HG03039 (cell line): ENCODE measurements at regions not wholly inside any gene's neighbourhood (a gene's known extent, or its start where the extent isn't known, plus 50 kb on each side); places are given as distances from the start of the nearest gene placed in this dataset.

ENCODE experiments used
- ATAC-seq: cut with Tn5 transposase; IDR thresholded peaks from one replicate; pipeline ENCODE4 v1.9.1; 2021; ENCODE audit warnings: mild to moderate bottlenecking, moderate library complexity; ENCODE audit not compliant: unreplicated experiment

DNA sequence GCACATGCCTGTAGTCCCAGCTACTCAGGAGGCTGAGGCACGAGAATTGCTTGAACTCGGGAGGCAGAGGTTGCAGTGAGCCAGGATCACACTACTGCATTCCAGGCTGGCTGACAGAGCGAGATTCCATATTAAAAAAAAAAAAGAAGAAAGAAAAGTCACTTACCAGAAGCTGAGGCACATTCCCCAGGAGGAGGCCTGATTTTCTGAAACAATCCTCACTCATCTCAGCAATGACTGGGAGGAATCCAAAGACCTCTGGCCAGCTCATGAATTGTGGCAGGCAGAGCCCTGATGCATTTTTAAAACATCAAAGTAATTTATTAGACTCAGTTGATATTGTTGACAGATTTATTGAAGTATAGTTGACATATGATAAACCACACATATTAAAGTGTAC is 206.3 kb downstream of the FOXO1 start:
- no peak for ATAC-seq

DNA sequence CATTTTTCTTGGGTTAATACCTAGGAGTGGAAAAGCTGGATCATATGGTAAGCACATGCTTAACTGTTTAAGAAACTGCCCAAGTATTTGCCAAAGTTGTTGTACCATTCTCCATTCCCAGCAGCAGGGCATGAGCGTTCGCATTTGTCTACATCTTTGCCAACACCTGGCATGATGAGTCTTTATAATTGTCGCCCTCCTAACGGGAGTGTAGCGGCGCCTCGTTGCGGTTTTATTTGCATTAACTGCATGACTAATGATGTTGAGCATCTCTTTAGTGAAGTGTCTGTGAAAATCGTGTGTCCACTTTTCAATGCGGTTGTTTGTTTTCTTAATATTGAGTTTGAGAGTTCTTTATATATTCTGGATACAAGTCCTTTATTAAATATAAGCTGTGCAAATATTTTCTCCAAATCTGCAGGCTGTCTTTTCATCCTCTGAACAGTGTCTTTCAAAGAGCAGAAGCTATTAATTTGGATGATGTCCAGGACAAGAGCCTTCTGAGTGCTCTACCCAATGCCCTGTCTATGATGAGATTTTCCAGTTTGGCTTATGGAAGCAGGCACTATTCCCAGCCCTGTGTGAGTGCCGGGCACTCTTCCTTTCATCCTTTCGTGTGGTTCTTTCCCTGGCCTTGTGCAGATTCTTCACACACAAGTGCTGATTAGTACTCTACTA is 202.0 kb downstream of the FOXO1 start:
- ATAC-seq = no peak

DNA sequence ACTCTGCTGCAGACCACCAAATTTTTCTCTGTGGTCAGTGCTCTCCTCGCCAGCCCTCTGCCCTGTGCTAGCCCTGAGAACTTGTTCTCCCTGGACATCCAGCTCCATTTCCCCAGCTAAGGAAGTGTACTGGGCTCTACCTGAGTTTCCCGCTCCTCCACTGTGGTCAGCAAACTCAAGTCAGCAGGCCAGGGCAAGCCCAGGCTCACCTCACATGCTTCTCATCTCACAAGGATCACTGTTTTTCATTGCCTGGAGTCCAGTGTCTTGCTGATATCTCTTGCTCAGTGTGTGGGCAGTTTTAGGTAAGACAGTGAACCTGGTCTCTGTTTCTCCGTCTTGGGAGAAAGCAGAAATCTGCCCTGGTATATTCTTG is 201.4 kb downstream of the FOXO1 start:
- ATAC-seq = no peak

DNA sequence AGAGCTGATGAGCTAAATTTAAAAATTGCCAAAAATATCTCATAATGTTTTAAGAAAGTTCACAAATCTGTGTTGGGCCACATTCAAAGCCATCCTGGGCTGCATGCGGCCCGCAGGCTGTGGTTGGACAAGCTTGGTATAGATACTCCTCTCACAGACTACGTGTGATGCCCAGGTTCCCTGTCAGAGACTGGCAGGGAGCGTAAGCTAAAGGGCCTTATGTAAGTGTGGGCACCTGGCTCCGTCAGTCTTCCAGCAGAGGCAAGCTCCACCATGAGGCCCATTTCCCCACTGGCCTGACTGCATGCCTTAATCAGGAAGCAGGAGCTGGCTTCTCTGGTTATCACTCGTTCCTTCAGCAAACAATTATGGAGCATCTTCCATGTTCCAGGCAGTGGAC is 200.2 kb downstream of the FOXO1 start:
- no peak for ATAC-seq

DNA sequence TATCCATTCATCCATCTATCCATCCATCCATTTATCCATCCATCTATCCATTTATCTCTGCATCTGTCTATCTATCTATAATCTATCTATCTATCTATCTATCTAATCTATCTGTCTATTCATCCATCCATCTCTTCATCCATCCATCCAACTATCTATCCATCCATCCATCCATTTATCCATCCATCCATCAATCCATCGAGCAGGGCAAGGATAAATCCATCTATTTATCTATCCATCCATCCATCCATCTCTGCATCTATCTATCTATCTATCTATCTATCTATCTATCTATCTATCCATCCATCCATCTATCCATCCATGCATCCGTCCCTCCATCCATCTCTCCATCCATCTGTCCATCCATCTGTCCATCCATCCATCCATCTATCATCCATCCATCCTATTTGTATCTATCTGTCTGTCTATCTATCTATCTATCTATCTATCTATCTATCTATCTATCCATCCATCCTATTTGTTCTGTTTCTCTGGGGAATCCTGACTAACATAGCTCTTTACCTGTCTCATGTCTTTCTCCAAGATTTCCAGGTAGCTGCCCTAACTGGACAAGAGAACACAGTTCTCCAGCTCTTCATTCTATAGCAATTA is 198.1 kb downstream of the FOXO1 start:
- ATAC-seq = no peak

DNA sequence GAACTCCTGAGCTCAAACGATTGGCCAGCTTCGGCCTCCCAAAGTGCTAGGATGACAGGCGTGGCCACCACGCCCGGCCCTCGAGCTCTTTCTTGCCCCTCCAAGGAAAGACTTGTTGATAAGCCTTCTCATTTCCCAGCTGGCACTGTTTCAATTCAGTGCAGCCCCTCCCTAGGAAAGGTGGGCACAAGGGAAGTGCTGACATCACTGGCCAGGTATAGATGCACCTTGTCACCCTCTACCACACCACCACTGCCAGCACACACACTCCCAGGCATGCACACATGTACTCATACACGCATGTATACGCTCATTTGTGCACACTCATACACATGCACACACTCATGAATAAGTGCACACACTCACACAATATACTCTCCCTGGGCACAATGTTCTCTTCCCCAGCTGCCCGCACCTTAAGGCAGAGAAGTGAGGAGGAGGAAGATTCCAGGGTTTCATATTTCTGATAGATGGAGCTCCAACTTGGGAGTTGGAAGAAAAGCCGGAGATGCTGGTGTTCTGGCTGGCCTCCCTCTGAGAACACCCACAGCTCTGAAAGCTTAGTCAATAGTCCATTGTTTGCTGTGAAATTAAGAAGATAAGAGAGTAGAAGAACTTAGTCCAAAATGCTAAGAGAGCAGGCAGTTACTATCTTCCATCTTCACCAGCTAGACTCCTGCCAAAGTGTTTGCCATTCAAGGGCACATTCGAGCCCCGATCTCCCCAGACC is 196.7 kb downstream of the FOXO1 start:
- ATAC-seq = no peak

DNA sequence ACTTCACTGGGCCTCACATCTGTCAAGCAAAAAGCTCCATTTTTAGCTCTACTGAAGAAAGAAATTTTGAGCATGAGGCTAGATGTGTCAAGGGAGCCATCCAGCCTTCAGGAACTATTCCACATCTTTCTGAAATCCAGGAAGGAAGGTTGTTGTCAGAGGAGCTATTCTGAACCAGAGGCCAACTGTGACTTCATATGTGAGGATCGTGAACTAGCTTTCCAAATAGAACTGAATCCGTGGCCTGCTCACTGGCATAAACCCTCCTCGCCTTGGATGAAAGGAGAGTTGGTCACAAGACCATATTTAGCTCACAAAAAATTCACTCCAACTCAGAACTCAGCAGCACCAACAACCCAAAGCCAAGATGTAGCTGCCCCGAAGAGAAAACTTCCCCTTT is 195.8 kb downstream of the FOXO1 start:
- ATAC-seq = no peak

DNA sequence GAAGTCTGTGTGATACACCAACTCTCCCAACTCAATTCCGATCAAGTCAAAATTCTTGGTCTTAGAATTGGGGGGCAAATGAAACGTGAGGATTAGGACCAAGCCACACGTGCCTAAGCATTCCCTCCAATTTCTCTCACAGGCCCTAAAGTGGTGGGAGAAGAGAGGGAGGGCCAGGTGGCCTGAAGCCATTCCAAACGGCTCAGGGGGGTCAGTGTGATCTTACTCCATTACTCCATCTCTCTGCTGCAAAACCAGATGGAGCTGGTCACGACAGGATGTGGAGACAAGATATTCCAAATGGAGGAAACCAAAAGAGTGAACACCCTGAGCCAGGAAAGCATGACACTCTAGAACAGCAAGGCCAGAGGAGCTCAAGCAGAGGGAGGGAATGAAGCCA is 195.4 kb downstream of the FOXO1 start:
- ATAC-seq = no peak

DNA sequence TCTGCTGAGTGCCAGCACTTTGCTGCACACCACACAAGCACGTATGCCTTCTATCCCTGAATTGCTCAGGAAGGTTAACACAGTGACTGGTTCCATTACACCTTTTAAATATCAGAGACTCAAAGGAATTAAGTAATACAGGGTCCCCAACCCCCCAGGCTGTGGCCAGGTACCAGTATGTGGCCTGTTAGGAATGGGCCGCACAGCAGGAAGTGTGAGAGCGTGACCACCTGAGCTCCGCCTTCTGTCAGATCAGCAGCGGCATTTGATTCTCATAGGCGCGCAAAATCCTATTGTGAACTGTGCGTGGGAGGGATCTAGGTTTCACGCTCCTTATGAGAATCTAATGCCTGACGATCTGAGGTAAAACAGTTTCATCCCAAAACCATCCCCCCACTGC is 194.5 kb downstream of the FOXO1 start:
- no peak for ATAC-seq

DNA sequence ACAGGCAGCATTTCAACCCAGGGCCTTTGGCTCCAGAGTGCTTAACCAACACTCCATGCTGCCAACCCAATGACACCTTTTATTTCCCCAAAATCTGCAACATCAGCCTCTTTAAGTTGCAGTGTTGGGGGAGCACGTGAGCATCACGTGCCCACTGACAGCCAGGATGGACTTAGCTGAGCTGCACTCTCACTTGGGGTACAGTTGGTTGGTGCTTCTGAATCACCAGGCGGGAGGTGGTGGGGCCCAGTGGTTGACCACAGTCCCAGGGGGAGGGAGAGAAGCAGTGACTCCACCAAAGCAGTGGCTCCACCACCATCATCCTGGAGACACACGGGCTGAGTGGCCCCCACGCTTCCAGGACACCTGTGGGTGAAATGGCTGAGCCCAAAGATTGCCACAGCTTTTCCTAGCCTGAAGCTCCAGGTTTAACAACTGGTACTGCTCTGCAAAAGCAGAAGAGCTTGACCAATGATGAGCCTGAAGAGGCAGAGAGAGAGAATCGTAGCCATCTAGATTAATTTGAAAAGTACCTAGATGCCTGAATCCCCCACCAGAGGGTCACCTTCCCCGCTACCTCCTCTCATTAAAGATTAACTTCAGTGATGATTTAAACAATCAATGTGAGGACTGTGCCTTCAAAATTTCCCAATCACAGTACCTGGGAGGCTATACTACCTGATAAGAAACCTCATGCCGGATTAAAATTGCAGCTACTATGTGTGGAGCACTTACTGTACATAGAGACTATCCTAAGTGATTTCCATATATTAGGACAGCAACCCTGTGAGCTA is 193.8 kb downstream of the FOXO1 start:
- ATAC-seq = no peak

DNA sequence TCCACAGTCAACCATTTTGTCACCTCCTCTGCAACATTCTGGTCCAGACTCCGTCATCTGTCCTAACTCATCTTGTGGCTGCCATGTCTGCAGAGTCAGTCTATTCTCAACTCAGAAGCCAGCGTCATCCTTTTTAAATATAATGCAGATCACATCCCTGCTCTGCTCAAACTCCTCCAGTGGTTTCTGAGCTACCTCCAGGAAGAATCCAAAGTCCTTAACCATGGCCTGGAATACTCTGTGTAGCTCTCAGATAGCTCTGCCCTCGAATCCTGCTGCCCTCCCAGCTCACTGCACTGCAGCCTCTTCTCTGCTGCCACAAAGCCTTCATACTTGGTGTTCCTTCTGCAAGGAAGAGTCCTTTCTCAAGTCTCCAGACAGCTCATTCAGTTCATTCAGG is 190.8 kb downstream of the FOXO1 start:
- ATAC-seq = no peak

DNA sequence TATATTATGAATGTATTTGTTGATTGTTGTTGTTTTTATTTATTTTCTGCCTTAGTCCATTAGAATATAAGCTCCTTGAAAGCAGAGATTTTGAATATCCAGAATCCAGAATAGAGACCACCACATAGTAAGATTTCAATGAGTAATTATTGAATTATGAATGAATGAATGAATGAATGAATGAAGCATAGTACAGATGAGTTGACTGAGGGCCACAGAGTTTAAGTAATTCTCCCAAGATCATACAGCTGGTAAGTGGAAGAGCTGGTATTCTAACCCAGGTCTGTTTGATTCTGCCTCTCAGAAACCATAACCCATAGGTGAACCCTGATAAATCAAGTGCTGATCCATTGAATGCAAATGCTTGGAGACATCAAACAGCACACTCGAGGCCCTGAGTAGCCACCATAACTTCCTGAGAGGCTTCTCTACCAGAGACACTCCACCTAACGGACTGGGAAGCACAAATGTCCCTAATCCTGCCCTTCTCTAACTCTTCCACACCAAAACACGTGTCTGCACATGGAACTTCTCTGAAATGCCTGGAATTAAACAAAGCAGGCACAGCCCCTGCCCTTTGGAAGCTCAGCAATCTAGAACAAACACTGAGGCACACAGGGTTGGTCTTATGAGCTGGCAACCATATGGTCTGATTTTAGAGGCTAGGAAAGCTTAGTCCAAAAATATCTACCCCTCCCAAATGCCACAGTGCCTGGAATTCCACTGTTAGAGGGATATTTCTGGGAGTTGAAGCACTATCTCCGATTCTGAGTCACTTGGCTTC is 190.1 kb downstream of the FOXO1 start:
- ATAC-seq = no peak

DNA sequence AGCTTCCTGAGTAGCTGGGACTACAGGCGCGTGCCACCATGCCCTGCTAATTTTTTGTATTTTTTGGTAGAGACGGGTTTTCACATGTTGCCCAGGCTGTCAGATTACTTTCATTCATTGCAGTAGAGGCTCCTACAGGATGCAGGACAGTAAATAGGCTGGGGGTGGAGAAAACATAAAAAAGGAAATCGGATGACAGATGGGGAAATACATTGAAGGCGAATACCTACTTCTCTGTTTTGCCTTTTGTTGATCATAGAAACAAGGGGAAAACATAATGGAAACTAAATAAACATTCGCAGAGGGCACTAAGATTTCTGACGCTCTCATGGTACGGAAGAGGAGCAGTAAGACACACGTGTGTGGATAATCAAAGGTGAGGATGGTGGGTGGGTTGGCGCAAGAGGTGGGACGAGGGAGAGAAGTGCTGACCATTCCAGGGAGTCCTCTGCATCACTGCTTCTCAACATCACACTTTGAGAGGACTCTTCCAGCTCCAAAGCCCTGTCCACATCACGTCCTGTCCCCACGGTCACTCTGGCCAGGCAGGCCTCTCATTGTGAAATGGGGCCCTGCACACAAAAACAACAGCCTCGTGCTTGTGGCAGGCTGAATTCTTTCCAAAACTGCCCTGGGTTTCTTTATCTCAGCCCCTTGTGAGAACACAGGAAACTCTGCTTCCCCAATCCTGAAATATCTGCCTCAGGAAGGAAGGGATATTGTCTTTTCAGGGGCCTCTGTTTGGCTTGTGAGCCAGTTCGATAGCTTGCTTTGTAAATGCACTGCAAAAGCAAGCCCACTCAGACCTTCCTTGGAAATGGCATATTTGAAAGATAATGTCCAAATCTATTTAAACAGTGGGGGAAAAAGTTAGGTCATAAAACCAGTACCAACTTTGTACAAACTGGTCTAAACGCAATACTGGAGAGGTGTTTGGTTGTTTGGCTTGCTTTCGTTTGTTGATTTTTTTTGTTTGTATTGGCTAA is 188.5 kb downstream of the FOXO1 start:
- ATAC-seq = no peak

DNA sequence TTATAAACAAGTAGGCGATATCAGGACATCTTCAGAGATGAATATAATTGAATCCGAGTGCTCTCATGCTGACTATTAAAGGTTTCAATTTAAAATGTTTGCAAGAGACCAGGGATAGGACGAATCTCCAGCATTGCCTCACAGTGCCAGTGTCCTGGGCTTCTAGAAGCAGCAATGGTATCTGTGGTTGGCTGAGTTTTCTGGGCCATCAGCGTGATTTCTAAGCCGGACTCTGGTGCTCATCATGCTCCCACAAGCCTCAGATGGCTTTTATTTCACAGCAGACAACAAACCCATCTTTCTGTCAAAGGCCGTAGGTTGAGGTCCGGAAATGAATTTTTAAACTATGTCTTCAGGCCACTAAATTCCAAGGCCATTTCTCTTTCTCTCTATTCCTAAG is 187.7 kb downstream of the FOXO1 start:
- no peak for ATAC-seq

DNA sequence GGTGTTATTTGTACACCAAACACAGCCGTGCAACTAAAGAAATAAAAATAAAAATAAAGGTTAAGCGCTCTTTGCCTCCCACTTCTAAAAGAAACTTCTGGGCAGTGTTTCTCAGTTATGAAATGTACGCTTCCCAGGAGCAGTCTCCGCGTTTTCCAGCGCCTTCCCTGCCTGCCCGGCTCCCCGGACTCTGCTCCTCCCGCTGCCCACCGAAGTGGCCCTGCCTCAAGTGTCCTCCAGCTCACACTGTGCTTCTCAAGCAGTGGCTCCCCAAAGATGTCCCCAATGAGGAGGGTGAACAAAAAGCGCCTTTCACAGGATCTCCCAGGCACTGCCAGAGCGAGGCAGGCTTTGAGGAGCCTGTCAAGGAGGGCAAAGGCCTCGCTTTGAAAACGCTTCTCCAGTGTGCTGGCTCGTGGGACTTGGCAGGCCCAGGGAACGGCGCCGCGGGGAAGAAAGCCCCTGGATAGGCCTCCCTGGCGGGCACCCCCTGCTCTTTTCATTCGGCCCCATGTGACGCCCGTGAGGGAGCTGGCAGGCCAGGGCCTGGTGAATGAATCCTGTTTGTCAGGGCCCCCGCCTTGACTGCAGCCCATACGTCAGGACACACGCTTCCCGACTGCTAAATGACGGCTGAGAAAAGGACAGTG is 187.1 kb downstream of the FOXO1 start:
- no peak for ATAC-seq

DNA sequence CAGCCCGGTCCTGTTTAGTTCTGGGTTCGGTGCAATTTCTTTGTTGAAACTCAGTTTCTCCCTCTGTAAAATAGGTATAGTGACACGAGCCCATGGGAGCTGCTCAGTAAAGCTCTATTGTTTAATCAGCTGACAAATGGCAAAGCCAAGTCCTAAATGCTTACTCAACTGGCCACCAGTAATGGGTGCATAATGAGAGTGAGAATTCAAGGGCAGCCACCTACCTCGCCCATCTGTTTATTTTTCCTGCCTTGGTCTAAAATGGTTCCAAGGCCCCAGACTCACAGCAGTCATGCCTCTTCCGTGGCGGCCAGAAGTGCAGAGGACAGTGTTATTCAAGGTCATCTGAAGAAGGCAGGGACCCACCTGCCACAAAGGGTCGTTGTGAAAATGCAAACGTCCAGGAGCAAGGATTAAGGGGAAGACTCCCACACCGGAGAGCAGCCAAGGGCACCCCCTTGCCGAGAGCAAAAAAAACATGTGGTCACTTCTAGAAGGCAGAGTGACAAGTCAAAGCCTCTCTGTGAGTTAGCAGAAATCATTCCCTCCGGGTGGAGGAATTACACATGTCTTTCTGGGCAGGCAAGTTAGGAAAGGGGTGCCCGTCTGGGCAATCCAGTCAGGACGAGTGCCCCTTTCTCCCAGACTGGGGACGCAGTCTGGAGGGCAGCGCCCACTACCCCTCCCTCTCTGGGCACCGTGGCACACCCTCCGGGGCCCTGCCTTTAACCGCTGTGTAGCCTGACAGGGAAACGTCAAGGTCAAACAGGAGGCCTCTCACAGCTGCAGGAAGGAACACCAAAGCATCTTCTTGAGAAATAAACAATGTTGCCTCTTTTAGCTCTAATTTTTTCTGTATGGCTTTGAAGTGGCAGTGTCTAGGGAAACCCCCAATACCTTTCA is 186.2 kb downstream of the FOXO1 start:
- ATAC-seq = no peak

DNA sequence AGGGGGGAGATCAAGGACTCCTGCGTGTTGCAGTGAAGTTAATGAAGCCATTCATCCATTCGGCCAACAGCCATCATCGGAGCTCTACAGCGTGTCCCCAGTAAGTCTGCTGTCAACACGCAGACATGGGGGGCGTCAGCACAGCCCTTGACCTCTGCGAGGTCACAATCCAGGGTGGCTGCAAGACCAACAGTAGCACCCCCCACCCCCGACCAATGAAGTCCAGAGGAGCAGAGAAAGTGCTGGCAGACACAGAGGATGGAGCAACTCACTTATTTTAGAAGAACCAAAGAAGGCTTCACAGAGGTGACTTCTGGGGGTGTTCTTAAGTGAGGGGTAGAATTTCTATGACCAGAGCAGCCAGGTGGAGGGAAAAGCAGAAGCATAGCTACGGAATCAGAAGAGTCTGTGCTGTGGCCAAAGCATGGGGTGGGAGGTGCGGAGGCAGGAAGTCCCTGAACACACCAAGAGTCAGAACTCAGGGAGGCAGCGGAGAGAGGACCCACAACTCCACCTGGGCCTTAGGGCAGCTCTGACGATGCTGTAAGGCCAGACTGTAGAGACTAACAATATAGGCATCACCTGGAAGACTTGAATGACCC is 185.4 kb downstream of the FOXO1 start:
- no peak for ATAC-seq

DNA sequence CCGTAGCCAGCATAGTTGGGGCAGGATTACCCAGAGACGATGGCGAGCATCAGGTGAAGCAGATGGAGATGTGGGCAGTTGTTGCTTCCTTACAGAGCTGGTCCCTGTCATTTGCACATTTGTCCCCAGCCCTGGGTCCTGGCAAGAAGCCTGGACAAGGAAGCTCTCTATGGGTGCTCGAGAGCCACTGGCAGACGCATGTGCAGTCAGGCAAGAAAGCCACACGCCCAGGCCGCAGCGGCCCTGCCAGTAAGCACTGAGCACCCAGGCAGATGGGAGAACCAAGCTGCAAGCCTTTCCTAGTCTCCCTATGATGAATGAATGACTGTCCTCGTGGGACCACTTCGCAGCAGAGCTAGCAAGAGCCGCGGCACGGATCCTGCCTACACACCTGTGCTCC is 182.8 kb downstream of the FOXO1 start:
- no peak for ATAC-seq
